ENCODE measurements at regions not wholly inside any gene's neighbourhood (a gene's known extent, or its start where the extent isn't known, plus 50 kb on each side); places are given as distances from the start of the nearest gene placed in this dataset.

- ATAC-seq, result no peak
- no peak for TF ChIP-seq MNT (conservative IDR thresholded peaks at IDR 0.05)
- no peak for TF ChIP-seq TAL1 (IDR thresholded peaks at IDR 0.05)
- TF ChIP-seq MITF (IDR thresholded peaks at IDR 0.05), result no peak
- TF ChIP-seq KDM1A (IDR thresholded peaks at IDR 0.05), result no peak
- no peak for TF ChIP-seq CREM (IDR thresholded peaks at IDR 0.05; ENCODE audit: low read depth)
- no peak for TF ChIP-seq ZKSCAN3 (CRISPR knock-in tag; IDR thresholded peaks at IDR 0.05)
- TF ChIP-seq TBL1XR1 (IDR thresholded peaks at IDR 0.05; ENCODE audit: low read length in 2 of 2), result no peak
- TF ChIP-seq HES1 (IDR thresholded peaks at IDR 0.05; ENCODE audit: low read depth), result no peak
- TF ChIP-seq ZNF586 (CRISPR knock-in tag; conservative IDR thresholded peaks at IDR 0.05), result no peak
- no peak for TF ChIP-seq MED1 (CRISPR knock-in tag; IDR thresholded peaks at IDR 0.05; ENCODE audit: borderline replicate concordance)
- no peak for TF ChIP-seq KDM2B (CRISPR knock-in tag; IDR thresholded peaks at IDR 0.05)
- TF ChIP-seq, protein P1, sequence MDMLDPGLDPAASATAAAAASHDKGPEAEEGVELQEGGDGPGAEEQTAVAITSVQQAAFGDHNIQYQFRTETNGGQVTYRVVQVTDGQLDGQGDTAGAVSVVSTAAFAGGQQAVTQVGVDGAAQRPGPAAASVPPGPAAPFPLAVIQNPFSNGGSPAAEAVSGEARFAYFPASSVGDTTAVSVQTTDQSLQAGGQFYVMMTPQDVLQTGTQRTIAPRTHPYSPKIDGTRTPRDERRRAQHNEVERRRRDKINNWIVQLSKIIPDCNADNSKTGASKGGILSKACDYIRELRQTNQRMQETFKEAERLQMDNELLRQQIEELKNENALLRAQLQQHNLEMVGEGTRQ (CRISPR knock-in tag; IDR thresholded peaks at IDR 0.05), result no peak
Observed at GRCh38 chr4:111697176-111697942, 447.9 kb upstream of the FAM241A start.

More at GRCh38 chr4:111697176-111697942, 447.9 kb upstream of the FAM241A start:
- ChIA-PET CTCF (ENCODE audit: low intra/inter-chr PET ratio) (no interaction called here), POLR2A (no interaction called here)
- H3K4me1 ChIP-seq (replicated peaks in 1 of 2; ENCODE audit: control insufficient read depth in 2 of 2, insufficient read depth in 2 of 2, low read length in 2 of 2), result no peaks in the 10 kb centered on the region
- FAIRE-seq (no peak), DNase-seq (ENCODE audit: extremely low read depth in 1 of 4, low spot score in 3 of 4) (no peak)
- in situ Hi-C loops (cut with MboI) (no loop called here), intact Hi-C loops (cut with micrococcal nuclease) (no loop called here)
- WGBS (ENCODE audit: insufficient coverage, low coverage, missing lambda C conversion rate), result 0% methylated on average over 2 of the region's 2 CpGs
- H3K4me3 ChIP-seq, result no peak overlapping the region
- no peak overlapping the region for H3K4me2 ChIP-seq (ENCODE audit: insufficient read depth, low read length)
- no peak overlapping the region for H2AFZ ChIP-seq (ENCODE audit: low read depth, low read length)
- no peak overlapping the region for H3K9ac ChIP-seq (ENCODE audit: insufficient read depth in 1 of 2, low read depth in 2 of 2, low read length in 2 of 2)
- H3K27me3 ChIP-seq (ENCODE audit: control insufficient read depth in 2 of 2, insufficient read depth in 2 of 2, low read length in 2 of 2), result no peaks in the 10 kb centered on the region
- H4K20me1 ChIP-seq (replicated peaks; ENCODE audit: control insufficient read depth, insufficient read depth, low read length), result no peaks in the 10 kb centered on the region
- H3K27ac ChIP-seq (ENCODE audit: extremely low read depth, low read depth, low read length), result no peak overlapping the region
- H3K79me2 ChIP-seq (ENCODE audit: control insufficient read depth, insufficient read depth, low read length), result no peaks in the 10 kb centered on the region
- H3K36me3 ChIP-seq (ENCODE audit: control insufficient read depth, insufficient read depth, low read length), result no peaks in the 10 kb centered on the region
- H3K9me3 ChIP-seq (replicated peaks; ENCODE audit: control insufficient read depth, insufficient read depth, low read depth, low read length), result no peaks in the 10 kb centered on the region
- BruUV-seq (replicated peaks), result no TSS peak
- no peaks in the 10 kb centered on the region for H3K9me1 ChIP-seq (ENCODE audit: control insufficient read depth, insufficient read depth, low read length)
